ENCODE measurements at regions not wholly inside any gene's neighbourhood (a gene's known extent, or its start where the extent isn't known, plus 50 kb on each side); places are given as distances from the start of the nearest gene placed in this dataset.
"Not testable (repeated sequence)": the region's sequence is repeated elsewhere in the genome, so short reads cannot be mapped to it uniquely, and the experiment has no call there.

GRCh38 chr16:35210681-35211433, 1751.4 kb downstream of the TP53TG3F start:
- no peak for ATAC-seq (replicated peaks in 6 of 8)

GRCh38 chr16:35214840-35215239, 1755.4 kb downstream of the TP53TG3F start:
- Histone ChIP-seq H3K27ac (no peak overlapping the region), H3K4me1 (replicated peaks in 1 of 2) (no peaks in the 10 kb centered on the region), H3K4me3 (no peak overlapping the region)
- no peak for ATAC-seq (replicated peaks in 6 of 8)
- in situ Hi-C loops (cut with MboI; ENCODE audit: low pct_unique_long_range_greater_than_20kb in 2 of 9, low sequenced_read_pairs in 9 of 9, unreplicated experiment in 9 of 9), result no loop called here

More at GRCh38 chr16:35210681-35211433, 1751.4 kb downstream of the TP53TG3F start:
- 0 to 58% (median 31%) methylated on average over 1 to 3 of the region's 3 CpGs for WGBS, 10 experiments
- H3K4me3 ChIP-seq, result no peak overlapping the region
- H3K27ac ChIP-seq, result no peak overlapping the region
- in situ Hi-C loops (cut with MboI; ENCODE audit: low pct_unique_long_range_greater_than_20kb in 2 of 9, low sequenced_read_pairs in 9 of 9, unreplicated experiment in 9 of 9), result no loop called here
- no peaks in the 10 kb centered on the region for H3K4me1 ChIP-seq (replicated peaks in 1 of 2)

- no peak overlapping the region for H3K4me3 ChIP-seq
- WGBS, 10 experiments, result 25 to 100% (median 49%) methylated on average over 1 to 3 of the region's 3 CpGs; no CpG with 5 or more reads in 2 of the 10 experiments
- no peak overlapping the region for H3K27ac ChIP-seq
- ATAC-seq (replicated peaks in 6 of 8), result no peak
- in situ Hi-C loops (cut with MboI; ENCODE audit: low pct_unique_long_range_greater_than_20kb in 2 of 9, low sequenced_read_pairs in 9 of 9, unreplicated experiment in 9 of 9), result no loop called here
- no peaks in the 10 kb centered on the region for H3K4me1 ChIP-seq (replicated peaks in 1 of 2)
Observed at GRCh38 chr16:35215287-35215686, 1755.9 kb downstream of the TP53TG3F start.

DNA sequence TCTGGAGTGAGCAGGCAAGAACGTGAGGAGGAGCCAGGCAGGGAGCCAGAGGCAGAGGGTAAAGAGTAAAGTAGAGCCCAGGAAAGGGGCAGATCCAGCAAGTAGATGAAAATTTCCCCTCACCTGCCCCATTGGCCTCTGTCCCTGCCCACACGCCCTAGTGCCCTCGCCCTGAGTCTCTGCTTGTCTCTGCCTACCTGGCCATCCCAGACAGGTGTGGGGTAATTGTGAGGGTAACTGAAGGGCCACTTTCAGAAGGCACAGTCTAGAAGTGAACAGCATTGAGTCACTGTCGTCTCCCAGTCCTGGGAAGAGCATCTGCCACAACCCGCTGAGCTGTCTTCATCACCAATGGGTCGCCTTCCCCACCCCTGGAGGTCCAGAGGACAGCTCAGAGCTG, 1756.8 kb downstream of the TP53TG3F start:
- H3K4me3 ChIP-seq; H3K27ac ChIP-seq; ATAC-seq (replicated peaks in 6 of 8); in situ Hi-C loops (cut with MboI; ENCODE audit: low pct_unique_long_range_greater_than_20kb in 2 of 9, low sequenced_read_pairs in 9 of 9, unreplicated experiment in 9 of 9); H3K4me1 ChIP-seq (replicated peaks in 1 of 2): not testable (repeated sequence)
- WGBS, 10 experiments, result 0 to 80% (median 33%) methylated on average over 1 of the region's 6 CpGs; no CpG with 5 or more reads in 7 of the 10 experiments

GRCh38 chr16:35221482-35222185, 1762.2 kb downstream of the TP53TG3F start:
- Histone ChIP-seq H3K27ac (no peak overlapping the region), H3K4me3 (no peak overlapping the region), H3K4me1 (replicated peaks in 1 of 2) (no peaks in the 10 kb centered on the region)
- 17 to 94% (median 38%) methylated on average over 1 to 7 of the region's 32 CpGs; no CpG with 5 or more reads in 5 of the 10 experiments for WGBS, 10 experiments
- in situ Hi-C loops (cut with MboI; ENCODE audit: low pct_unique_long_range_greater_than_20kb in 2 of 9, low sequenced_read_pairs in 9 of 9, unreplicated experiment in 9 of 9), result no loop called here
- no peak for ATAC-seq (replicated peaks in 6 of 8)

GRCh38 chr16:35234679-35235078, 1775.3 kb downstream of the TP53TG3F start:
- H3K4me3 ChIP-seq, result no peak overlapping the region
- no peak overlapping the region for H3K27ac ChIP-seq
- no peak for ATAC-seq (replicated peaks in 6 of 8)
- no CpG with 5 or more reads among the region's 2 CpGs for WGBS, 10 experiments
- no peaks in the 10 kb centered on the region for H3K4me1 ChIP-seq (replicated peaks in 1 of 2)
- in situ Hi-C loops (cut with MboI; ENCODE audit: low pct_unique_long_range_greater_than_20kb in 2 of 9, low sequenced_read_pairs in 9 of 9, unreplicated experiment in 9 of 9), result no loop called here

DNA sequence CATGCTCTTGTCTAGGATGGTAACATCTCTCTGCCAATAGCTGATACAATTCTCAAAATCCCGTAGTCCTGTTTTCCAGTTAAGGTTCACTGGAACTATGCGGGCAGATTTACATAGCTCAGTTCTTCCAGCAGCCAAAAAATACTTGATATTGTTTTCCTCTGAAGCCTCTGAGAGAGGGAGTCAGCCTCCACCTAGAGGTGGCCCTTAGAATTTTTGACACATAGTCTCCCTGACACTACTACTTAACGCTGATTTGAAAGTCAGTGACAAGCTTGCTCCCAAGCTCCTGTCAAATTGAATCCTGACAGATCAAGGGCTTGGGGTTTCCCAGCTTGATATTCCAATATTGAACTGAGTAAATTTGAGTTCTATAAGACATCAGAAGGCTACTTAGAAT, 1780.1 kb downstream of the TP53TG3F start:
- Histone ChIP-seq H3K4me3 (no peak overlapping the region), H3K27ac (no peak overlapping the region), H3K4me1 (replicated peaks in 1 of 2) (no peaks in the 10 kb centered on the region)
- WGBS, 10 experiments, result 0 to 80% (median 43%) methylated on average over 1 to 3 of the region's 3 CpGs; no CpG with 5 or more reads in 1 of the 10 experiments
- ATAC-seq (replicated peaks in 6 of 8), result no peak
- in situ Hi-C loops (cut with MboI; ENCODE audit: low pct_unique_long_range_greater_than_20kb in 2 of 9, low sequenced_read_pairs in 9 of 9, unreplicated experiment in 9 of 9), result no loop called here

- Histone ChIP-seq H3K27ac (no peak overlapping the region), H3K4me3 (no peak overlapping the region), H3K4me1 (replicated peaks in 1 of 2) (no peaks in the 10 kb centered on the region)
- WGBS, 10 experiments, result 0 to 40% (median 0%) methylated on average over 1 of the region's 1 CpG; no CpG with 5 or more reads in 2 of the 10 experiments
- in situ Hi-C loops (cut with MboI; ENCODE audit: low pct_unique_long_range_greater_than_20kb in 2 of 9, low sequenced_read_pairs in 9 of 9, unreplicated experiment in 9 of 9), result no loop called here
- ATAC-seq (replicated peaks in 6 of 8), result no peak
Observed at GRCh38 chr16:35249051-35249450, 1789.6 kb downstream of the TP53TG3F start.

GRCh38 chr16:35252356-35252936, 1793.0 kb downstream of the TP53TG3F start:
- 0 to 70% (median 57%) methylated on average over 1 to 4 of the region's 4 CpGs; no CpG with 5 or more reads in 1 of the 10 experiments for WGBS, 10 experiments
- in situ Hi-C loops (cut with MboI; ENCODE audit: low pct_unique_long_range_greater_than_20kb in 2 of 9, low sequenced_read_pairs in 9 of 9, unreplicated experiment in 9 of 9), result no loop called here

GRCh38 chr16:35255186-35255803, 1795.9 kb downstream of the TP53TG3F start:
- ATAC-seq (replicated peaks in 6 of 8), result peak in 1 of 8 experiments; percentile 50
- Histone ChIP-seq H3K4me3 (no peak overlapping the region), H3K27ac (no peak overlapping the region), H3K4me1 (replicated peaks in 1 of 2) (no peaks in the 10 kb centered on the region)
- WGBS, 10 experiments, result 60 to 80% (median 76%) methylated on average over 2 to 11 of the region's 33 CpGs; no CpG with 5 or more reads in 6 of the 10 experiments
- in situ Hi-C loops (cut with MboI; ENCODE audit: low pct_unique_long_range_greater_than_20kb in 2 of 9, low sequenced_read_pairs in 9 of 9, unreplicated experiment in 9 of 9), result no loop called here

More at GRCh38 chr16:35252356-35252936, 1793.0 kb downstream of the TP53TG3F start:
- no peak overlapping the region for H3K4me3 ChIP-seq
- no peak overlapping the region for H3K27ac ChIP-seq
- no peaks in the 10 kb centered on the region for H3K4me1 ChIP-seq (replicated peaks in 1 of 2)
- no peak for ATAC-seq (replicated peaks in 6 of 8)

- no peak overlapping the region for H3K27ac ChIP-seq
- in situ Hi-C loops (cut with MboI; ENCODE audit: low pct_unique_long_range_greater_than_20kb in 2 of 9, low sequenced_read_pairs in 9 of 9, unreplicated experiment in 9 of 9), result no loop called here
- no peak overlapping the region for H3K4me3 ChIP-seq
- ATAC-seq (replicated peaks in 6 of 8), result no peak
- WGBS, 10 experiments, result 19 to 100% (median 67%) methylated on average over 1 to 5 of the region's 11 CpGs; no CpG with 5 or more reads in 1 of the 10 experiments
- H3K4me1 ChIP-seq (replicated peaks in 1 of 2), result no peaks in the 10 kb centered on the region
Observed at GRCh38 chr16:35255816-35256215, 1796.4 kb downstream of the TP53TG3F start.

DNA sequence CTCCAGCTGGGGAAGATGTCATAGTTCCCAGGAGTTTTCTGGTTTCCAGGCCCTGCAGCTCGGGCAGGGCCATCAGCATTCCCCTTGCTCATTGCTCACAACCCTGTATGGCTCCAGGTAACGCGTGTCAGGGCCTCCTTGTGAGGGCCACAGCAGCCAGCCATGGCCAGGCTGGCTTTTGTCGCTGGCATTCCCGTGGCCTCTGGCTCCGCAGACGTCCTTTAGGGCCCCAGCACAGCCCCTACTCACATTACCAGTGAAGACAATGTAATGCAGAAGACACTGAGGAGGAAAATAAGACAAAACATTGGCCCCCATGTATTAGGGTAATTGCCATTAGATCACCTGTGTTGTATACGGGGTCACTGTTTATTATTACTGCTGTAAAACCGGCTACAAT, 1799.0 kb downstream of the TP53TG3F start:
- Histone ChIP-seq H3K4me3 (no peak overlapping the region), H3K27ac (no peak overlapping the region), H3K4me1 (replicated peaks in 1 of 2) (no peaks in the 10 kb centered on the region)
- WGBS, 10 experiments, result 0 to 78% (median 43%) methylated on average over 1 to 5 of the region's 9 CpGs; no CpG with 5 or more reads in 5 of the 10 experiments
- in situ Hi-C loops (cut with MboI; ENCODE audit: low pct_unique_long_range_greater_than_20kb in 2 of 9, low sequenced_read_pairs in 9 of 9, unreplicated experiment in 9 of 9), result no loop called here
- ATAC-seq (replicated peaks in 6 of 8), result no peak

DNA sequence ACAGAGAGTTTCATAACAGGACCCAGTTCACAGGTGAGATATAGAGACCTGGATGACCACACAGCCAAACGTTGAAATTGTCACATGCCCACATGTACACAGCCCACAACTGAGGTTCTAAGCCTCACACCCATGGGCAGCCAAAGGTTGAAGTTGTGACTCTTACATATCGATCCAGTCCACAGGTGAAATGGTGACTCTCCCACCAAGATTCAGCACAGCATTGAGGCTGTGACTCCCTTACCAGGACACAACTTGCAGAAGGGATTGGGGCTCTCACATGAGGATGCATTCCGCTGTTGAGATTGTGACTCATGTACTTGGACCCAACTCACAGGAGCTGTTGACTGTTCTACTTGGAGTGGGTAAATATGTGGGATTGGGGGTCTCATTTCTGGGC, 1836.4 kb downstream of the TP53TG3F start:
- 0 to 40% (median 23%) methylated on average over 1 to 3 of the region's 3 CpGs; no CpG with 5 or more reads in 4 of the 10 experiments for WGBS, 10 experiments
- no peak for ATAC-seq (replicated peaks in 6 of 8)
- Histone ChIP-seq H3K4me1 (replicated peaks in 1 of 2) (no peaks in the 10 kb centered on the region), H3K27ac (no peak overlapping the region), H3K4me3 (no peak overlapping the region)
- in situ Hi-C loops (cut with MboI; ENCODE audit: low pct_unique_long_range_greater_than_20kb in 2 of 9, low sequenced_read_pairs in 9 of 9, unreplicated experiment in 9 of 9), result no loop called here

Measured in motor neuron (in vitro differentiated cells).